NCI-H2081 treated with DMSO at 0.1 percent for 48 hours (cell line): ENCODE measurements at regions not wholly inside any gene's neighbourhood (a gene's known extent, or its start where the extent isn't known, plus 50 kb on each side); places are given as distances from the start of the nearest gene placed in this dataset.

Experiments
- DNase-seq: peaks from one replicate; lab custom pipeline; 2025; lab: John Stamatoyannopoulos, UW

DNA sequence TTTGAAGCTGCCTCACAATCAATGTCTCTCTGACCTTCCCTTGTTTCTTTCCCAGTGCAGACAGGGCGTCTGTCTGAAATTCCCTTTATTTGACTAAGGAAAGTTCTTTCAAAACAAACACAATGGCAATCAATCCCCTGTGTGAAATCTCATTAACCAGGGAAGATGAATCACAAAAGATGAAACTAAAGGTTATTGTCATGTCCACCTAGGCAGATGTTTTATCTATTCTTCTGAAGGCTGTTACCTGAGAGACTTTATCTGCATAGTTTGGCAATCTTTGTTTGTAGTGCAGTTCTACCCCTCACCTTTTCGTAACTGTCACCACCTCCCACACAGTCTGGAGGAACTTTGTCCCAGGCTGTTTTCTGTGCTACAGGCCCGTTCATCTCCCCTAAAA lies 217.5 kb upstream of the RIOK2 start:
- DNase-seq: no peak

DNA sequence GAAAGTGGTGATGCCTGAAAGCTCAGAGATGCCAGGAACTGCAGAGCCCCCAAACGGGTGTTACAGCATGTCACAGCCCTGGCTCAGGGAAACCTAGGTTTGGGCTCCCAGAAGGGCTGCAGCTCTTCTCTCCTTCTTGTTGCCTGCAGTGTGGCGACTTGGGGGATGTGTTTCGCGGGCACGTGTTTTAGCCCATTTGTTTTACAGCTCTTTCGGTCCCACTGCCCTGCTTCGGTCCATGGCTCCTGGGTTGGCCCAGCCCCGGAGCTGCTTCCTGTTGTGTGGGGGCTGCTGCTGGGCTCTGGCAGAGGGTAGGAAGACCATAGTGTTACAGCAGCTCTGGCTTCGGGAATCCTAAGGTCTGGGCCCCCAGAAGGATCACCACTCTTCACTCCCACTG lies 222.9 kb upstream of the RIOK2 start:
- DNase-seq: no peak

DNA sequence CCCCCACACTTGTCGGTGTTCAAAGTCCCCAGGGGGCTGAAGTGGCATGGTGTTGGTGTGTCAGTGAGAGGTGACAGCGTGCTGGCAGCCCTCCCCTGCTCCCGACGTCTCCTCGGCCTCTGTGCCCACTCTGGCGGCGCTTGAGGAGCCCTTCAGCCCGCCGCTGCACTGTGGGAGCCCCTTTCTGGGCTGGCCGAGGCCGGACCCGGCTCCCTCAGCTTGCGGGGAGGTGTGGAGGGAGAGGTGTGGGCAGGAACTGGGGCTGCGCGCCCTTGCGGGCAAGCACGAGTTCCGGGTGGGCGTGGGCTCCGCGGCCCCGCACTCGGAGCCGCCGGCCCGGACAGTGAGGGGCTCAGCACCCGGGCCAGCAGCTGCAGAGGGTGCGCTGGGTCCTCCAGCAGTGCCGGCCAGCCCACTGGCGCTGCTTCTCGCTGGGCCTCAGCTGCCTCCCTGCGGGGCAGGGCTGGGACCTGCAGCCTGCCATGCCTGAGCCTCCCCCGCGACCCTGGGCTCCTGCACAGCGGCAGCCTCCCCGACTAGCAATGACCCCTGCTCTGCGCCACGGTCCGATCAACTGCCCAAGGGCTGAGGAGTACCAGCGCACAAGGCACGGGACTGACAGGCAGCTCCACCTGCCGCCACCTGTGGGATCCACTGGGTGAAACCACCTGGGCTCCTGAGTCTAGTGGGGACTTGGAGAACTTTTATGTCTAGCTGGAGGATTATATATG lies 224.1 kb upstream of the RIOK2 start:
- DNase-seq: no peak

DNA sequence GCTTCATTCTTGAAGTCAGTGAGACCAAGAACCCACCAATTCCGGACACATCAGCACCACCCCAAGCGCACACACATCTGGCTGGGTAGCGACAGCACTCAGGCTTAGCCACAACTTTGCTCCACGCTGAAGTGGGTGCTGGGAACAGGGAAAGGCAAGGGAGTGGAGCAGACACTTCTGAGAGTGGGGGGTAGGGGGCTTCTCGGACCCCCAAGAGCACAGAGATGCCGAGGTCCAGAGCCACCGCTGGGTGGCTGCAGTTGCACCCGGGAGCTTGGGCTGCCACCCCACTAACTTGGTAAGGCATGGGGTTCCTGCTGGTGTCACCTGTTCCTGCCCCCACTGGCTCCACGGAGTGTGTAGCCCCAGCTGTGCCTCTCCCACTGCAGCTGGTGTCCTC lies 225.3 kb upstream of the RIOK2 start:
- no peak for DNase-seq

DNA sequence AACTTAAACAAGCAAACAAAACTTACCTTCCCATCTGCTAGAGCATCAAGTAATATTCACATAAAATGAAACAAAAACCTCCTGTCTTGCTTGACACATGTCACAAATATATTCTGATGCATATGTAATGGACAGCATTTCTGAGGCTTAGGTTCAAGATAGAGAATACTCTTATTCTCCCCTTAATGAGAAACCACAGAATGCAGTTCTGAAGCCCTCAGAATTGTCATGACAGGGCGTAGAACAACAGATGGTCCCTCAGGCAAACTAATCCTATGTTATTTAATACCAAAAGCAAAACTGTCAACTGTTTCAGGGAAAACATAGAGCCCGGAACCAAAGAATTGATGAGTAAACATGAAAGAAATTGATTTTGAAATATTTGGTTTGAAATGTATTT lies 229.9 kb upstream of the RIOK2 start:
- DNase-seq: no peak

DNA sequence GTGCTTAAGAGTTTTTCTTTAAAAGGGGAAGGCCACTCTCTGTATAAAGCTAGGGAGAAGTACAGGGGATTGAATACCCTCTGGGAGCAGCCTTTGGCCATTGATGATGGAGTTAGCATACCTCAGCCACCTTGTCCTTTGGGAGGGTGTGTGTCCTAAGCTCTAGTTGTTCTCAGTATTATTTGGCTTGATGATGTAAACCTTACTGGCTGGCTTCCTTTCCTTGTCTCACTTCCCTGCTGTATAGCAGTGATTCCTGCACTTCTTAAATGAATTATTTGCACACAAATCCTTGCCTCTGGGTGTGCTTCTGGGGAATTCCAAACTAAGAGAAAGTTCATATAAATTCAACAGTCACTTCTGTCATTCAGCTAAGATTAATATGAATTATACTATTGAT lies 234.9 kb upstream of the RIOK2 start:
- DNase-seq: no peak

DNA sequence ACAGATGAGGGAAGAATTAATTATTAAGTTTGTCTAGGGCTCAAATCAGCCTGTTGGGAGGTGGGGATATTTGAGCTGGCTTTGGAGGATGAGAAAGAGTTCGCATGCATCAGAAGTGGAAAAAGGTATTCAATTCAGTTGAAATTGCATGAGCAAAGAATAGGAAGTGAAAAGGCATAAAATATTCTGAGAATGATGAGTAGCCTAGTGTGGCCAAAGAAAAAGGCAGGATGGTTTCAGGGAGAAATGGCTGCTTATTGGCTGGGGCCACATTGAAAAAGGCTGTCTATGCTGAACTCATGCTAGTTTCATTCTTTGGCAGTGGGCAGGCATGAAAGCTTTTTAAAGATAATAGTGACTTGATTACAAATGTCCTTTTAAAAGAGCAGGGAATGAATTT lies 235.4 kb upstream of the RIOK2 start:
- DNase-seq: no peak

DNA sequence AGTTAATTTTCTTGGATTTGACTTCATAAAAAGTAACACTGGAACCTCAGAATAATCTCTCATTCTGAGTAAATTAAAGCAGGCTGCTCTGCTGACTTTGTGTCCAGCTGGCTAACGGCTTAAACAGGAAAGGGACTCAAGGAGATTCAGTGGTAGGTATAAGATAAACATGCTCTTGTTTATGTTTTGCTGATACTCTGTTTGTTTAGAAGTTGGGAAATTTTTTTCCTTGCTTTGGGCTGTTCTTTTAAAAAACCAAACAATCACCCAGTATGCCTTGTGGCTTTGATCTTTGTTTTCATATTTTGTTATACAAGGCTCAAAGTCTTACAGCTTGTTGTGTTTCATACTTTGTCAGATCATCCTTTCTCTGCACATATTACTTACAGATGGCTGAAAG lies 237.6 kb upstream of the RIOK2 start:
- no peak for DNase-seq

DNA sequence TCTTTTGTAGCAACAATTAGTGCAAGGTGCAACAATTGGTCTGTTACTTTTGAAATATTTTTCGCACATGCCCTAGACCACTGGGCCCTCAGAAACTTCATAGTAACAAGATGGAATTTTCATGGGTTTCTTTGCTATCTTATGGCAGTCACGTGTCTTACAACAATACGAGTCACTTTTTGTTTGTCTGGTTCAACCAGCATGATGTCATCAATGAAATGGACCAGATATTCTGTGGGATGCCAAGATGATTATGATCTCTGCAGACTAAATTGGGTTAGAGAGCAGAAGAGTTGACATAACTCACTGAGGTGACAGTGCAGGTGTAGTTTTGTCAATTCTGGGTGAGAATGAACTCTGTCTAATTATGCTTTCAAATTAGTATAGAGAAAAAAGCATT lies 239.6 kb upstream of the RIOK2 start:
- DNase-seq: no peak

DNA sequence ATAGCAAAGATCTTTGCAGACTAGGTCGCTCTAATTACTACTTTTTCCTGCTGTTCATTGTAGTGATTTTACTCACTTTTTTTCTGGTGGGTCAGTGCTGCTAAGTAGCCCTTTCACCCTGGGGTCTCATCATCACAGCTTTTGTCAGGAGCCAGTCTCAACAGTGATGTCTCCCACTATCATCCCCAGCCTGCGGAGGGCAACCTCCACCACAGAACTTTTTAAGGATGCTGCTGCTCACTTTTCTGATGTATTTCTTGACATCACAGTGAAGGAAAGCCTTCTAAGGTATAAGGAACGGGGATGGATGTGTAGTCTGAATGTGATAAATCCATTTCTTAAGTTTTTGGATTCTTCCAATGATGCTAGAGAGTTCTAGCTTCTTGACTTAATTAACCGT lies 242.5 kb upstream of the RIOK2 start:
- no peak for DNase-seq

DNA sequence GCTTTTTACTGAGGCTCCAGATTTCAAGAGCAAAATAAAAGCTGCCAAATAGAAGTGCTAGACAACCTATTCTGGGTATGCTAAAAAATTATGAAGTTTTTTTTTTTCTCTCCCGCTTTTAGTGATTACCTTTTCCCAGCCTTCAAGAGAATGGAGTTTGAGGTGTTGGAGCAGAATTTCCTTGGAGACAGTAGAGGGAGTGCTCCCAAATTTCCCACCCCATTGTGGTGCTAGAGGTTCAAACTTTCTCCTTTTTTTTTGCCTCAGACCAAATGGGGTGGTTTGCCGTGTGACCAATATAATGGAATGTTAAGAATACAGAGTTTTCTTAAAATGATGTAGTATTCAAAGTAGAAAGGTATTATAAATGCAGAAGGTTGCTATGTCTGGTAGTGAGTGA lies 244.2 kb upstream of the RIOK2 start:
- no peak for DNase-seq

DNA sequence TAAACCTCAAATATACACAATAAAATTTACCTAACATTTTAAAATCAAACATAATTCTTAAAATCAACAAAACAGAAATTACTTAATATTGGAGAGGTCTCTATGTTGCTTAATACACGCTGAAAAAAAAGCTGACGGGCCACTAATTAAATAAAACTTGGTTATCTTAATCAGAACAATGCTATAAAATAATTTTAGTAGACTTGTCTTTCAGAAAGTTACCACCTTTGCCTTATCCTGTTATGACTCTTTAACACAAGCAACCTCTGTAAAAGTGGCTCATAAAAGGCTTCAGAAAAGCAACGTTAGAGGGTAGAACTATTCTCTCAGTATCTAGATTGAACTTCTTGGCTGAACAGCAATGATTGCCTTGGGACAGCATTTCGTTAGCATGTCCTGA lies 251.0 kb upstream of the RIOK2 start:
- no peak for DNase-seq

DNA sequence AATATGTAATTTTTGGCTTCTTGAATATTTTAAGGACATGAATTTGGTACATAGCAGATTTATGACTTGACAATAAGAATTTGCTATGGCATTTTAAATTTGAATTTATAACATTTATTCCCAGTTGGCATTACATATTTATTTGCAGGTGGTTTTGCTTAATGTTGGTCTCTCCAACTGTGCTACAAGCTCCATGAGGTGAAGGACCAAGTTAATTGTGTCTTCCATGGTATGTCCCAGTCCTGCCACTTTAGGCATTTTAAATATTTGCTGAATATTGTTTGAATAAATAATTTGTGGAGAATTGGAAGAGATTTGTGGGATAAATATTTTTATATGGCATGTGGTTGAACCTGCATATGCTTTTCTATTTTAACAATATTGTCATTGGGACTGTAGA lies 253.4 kb upstream of the RIOK2 start:
- no peak for DNase-seq

DNA sequence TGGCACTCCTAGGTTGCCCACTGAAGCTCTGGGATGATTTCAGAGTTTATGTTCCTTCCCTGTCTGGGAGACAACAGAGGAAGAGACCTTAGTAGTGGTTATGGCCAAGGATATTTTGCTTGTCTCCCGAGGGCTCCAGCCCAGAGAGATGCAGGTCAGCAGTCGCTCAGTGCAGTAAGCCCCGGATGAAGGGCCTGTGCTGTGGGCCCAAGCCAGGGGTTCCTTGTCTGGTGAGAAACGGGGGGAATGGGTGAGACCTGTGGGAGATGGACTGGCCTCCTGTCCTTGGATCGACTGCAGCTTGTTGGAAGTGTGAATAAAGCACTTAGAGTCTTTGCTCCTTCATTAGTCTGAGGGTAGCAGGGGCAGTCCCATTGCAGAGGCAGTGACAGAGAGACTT lies 260.7 kb upstream of the RIOK2 start:
- DNase-seq: no peak

DNA sequence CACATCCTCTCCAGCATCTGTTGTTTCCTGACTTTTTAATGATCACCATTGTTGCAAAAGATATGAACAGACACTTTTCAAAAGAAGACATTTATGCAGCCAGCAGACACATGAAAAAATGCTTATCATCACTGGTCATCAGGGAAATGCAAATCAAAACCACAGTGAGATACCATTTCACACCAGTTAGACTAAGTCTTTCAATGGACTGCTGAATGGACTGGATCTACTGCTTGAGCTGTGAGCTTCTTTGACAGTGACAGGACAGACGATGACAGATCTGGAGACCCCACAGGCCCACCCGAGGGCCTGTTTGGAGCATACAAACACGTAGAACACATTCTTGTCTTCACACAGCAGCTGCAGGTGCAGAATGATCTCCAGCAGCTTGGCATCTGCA lies 266.1 kb upstream of the RIOK2 start:
- no peak for DNase-seq

DNA sequence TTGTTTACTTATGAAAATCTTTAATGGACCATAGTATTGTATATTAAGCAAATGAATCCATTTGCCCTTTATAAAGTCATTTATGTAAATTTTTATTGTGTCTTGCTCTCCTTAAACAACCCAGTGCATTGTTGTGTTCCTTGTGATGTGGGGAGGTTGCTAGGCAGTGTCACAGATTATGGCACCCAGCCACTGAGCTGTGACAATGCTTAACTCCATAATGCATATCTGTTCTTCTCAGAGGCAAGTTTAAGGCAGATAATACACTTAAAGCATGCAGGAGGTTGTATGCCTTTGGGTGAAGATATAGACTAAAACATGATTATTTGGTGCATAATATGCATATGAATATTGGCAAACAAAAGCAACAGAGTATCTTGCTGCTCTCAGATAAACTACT lies 269.6 kb upstream of the RIOK2 start:
- no peak for DNase-seq

DNA sequence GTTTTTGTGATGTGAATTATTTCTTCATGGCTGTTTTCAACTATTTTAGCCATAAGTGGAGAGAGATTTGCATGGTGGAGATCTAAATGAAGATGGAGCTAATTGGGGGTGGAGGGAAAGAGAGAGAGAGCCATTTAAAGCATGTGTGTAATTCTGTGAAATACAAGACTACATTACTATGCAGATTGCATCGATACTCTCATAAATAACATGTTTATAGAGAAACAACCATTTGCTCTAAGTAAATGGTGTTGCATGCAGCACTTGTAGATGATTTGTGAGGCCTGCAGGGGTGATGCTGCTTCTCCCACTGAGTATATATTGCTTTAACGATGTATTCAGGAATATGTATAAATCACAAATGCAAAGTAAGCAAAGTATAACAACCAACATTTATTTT lies 270.2 kb upstream of the RIOK2 start:
- DNase-seq: no peak

DNA sequence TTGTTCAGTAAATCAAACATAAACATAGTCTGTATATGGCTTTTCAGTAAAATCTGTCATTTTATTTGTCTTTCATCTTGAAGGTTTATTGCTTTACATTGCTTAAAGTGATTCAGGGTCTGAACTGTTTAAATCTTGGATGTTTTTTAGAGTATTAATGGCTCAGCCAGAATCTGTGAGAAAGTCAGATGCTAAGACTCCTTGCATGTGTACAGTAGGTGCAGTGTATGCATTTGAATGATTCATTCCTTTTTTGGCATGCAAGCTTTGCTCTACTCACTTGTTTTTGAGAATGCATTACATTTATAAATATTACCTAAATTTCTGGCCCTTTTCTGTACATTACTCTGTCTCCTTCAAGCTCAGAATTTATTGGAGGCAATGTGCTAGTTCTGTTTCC lies 271.0 kb upstream of the RIOK2 start:
- DNase-seq: no peak

DNA sequence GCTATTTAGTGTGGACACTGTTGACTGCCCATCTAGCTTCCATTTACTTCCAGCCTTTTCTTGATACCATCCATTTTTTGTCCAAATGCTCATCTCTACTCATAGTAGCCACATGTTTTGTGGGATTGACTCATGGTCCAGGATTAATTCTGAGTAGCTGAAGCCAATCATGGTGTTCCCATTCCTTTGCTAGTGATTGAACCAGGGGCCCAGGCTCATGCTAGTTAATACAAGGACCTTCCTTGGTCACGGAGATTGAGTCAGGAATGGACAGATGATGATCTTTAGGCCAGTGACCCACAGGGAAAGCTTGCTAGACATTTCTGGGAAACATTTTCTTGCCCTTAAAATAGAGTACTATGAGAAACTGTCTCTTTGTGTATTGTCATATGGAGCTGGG lies 272.9 kb upstream of the RIOK2 start:
- DNase-seq: no peak

DNA sequence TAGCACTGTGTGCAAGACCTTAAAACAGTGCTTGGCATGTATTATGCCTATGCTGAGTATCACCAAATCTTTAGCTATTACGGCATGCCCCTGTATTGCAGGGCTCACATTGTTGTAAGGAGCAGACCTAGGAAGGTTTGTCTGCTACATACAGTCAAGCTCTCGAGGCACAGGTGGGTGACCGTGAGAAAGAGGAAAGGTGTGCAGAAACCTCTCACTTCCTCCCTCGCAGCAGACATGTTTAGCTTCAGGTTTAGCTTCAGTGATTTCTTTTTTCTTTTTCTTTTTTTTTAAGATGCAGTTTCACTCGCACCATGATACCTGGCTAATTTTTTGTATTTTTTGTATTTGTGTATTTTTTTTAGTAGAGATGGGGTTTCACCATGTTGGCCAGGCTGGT lies 275.8 kb upstream of the RIOK2 start:
- DNase-seq: no peak

DNA sequence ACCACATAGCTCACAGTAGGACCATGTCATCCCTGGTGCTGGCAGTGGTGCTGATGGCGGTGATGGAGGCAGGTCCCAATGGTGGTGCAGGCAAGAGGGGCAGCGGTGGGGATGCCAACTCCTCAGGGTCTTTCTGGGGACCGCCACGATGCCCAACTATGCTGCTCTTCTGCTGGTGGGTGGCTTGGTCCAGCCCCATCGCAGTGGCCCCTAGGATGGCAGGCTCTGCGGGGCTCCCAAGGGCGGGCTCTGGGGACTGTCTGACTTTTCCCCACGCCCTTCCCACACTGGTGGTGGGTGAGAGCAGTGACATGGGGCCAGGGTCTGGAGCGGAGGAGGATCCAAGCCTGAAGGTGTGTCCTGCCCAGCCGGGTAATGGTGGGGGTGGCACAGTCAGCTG lies 288.9 kb upstream of the RIOK2 start:
- DNase-seq: no peak

DNA sequence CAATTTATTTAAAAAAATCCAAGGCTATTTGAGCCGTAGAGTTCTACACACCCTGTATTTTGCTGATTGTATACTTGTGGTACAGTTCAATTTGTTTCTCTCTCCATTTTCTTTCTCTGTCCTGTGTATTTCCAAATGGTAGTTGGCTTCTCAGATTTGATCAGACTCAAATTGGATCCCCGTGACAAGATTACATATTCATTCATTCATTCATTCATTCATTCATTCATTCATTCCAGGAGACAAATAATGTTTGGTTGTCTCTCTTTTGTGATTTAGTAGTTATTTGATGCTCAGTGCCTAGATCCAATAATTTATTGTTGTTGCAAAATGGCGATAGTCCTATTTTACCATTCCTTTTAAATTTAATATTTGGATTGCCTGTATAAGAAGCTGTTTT lies 292.8 kb upstream of the RIOK2 start:
- no peak for DNase-seq

DNA sequence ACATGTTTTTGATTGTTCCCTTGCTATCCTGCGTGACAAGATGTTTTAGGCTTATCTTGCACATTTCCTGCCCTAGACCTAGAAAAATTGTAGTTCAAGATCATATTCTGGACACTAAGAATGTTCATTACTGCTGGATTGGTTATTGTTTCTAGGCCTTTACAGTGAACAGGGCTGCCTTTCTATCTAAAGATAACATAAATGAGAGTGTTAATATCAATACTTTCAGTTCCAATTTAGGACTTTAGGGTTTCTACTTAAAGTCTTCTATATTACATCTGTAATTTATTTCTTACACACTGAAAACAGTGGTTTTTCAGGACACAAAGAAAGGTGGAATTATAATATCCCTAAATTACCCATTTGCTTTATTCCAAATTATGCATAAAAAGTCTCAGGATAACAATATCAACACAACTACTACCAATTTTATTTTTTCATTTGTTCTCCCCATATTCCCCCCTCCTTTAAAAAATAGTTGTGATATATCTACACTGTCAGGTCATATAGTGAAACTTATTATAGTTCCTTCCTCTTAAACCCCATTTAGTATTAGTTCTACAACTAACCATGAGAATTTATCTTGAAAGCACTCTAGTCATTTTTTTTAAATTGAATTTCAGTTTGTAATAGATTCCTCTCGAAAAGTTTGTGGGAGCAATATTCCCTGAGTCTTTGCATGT lies 293.9 kb upstream of the RIOK2 start:
- DNase-seq: no peak

DNA sequence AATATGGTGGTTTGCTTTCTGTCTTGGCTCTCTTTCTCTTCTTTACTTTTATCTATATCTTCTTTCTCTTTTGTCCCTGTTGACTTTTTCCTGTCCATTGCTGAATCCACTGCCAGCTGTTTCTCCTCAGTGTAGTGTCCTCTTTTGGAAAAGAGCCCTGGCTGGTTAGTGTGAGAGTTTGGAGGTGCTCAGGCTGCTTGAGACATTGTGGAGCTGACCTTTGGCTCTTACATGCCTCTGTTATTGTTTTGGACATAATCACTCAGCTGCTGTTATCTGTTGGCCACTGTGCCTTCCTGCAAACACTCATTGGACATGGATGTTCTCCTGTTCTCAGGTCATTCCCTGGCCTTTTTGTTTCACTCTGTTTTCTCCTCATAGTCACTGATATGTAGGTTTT lies 295.4 kb upstream of the RIOK2 start:
- no peak for DNase-seq
